ENCODE measurements at regions not wholly inside any gene's neighbourhood (a gene's known extent, or its start where the extent isn't known, plus 50 kb on each side); places are given as distances from the start of the nearest gene placed in this dataset.

- no peaks in the 10 kb centered on the region for H3F3A ChIP-seq (ENCODE audit: insufficient read depth, low read length, poor library complexity, severe bottlenecking)
- H3K27me3 ChIP-seq (ENCODE audit: insufficient read depth, low read depth, low read length): no peaks in the 10 kb centered on the region
- no peaks in the 10 kb centered on the region for H3K79me2 ChIP-seq (replicated peaks; ENCODE audit: insufficient read depth, low read length)
- no peak overlapping the region for H2AFZ ChIP-seq (ENCODE audit: low read depth, low read length)
- no peak for TF ChIP-seq EP300 (conservative IDR thresholded peaks at IDR 0.05; ENCODE audit: poor library complexity, severe bottlenecking)
- TF ChIP-seq POLR2AphosphoS5 (IDR thresholded peaks at IDR 0.05): no peak
- TF ChIP-seq REST (IDR thresholded peaks at IDR 0.05; ENCODE audit: borderline replicate concordance): no peak
- TF ChIP-seq EZH2 (IDR thresholded peaks at IDR 0.05; ENCODE audit: borderline replicate concordance, insufficient read depth, low read length, poor library complexity, severe bottlenecking): no peak
- no peak for TF ChIP-seq SMC3 (conservative IDR thresholded peaks at IDR 0.05; ENCODE audit: poor library complexity)
- TF ChIP-seq RAD21 (conservative IDR thresholded peaks at IDR 0.05): no peak
- TF ChIP-seq MXI1 (conservative IDR thresholded peaks at IDR 0.05; ENCODE audit: poor library complexity, severe bottlenecking): no peak
- TF ChIP-seq CTCF (IDR thresholded peaks at IDR 0.05; ENCODE audit: poor library complexity, severe bottlenecking): no peak
- no peak for TF ChIP-seq TAF1 (IDR thresholded peaks at IDR 0.05; ENCODE audit: low read depth)
- no peak overlapping the region for H3K4me2 ChIP-seq (ENCODE audit: low read length)
- H3K9me3 ChIP-seq (ENCODE audit: low read length): no peaks in the 10 kb centered on the region
- H4K20me1 ChIP-seq (ENCODE audit: insufficient read depth): no peaks in the 10 kb centered on the region
- H3K36me3 ChIP-seq (ENCODE audit: insufficient read depth, low read length): no peaks in the 10 kb centered on the region
- H3K9ac ChIP-seq (ENCODE audit: low read length): no peak overlapping the region
- no peak overlapping the region for H3K27ac ChIP-seq (ENCODE audit: low read length)
- H3K9me2 ChIP-seq (ENCODE audit: insufficient read depth, low read length): no peaks in the 10 kb centered on the region
- H3K4me3 ChIP-seq (ENCODE audit: low read length): no peak overlapping the region
These were observed 1242.2 kb upstream of the TMEM132C start for GRCh38 chr12:127024791-127025190.

DNA sequence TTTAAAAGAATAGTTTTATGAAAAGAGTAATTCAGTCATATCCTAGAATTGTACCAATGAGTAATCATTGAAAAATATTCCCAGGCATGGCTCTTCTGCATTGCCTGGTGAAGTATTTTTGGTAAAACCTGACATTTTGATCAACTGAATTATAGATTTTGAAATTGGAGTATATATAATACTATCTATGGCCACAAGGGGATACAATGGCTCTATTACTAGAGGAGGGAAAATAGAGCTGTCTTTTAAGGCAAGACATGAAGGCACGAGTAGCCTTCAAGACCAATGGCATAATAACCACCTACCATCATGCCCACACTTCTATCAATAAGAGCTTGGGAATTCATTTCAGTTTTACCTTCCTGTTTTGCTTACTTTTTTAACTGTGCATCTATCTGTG lies 1241.4 kb upstream of the TMEM132C start:
- Histone ChIP-seq H3K27ac (ENCODE audit: low read length) (no peak overlapping the region), H3K79me2 (replicated peaks; ENCODE audit: insufficient read depth, low read length) (no peaks in the 10 kb centered on the region), H3K4me3 (ENCODE audit: low read length) (no peak overlapping the region), H3K9me3 (ENCODE audit: low read length) (no peaks in the 10 kb centered on the region), H3K27me3 (ENCODE audit: insufficient read depth, low read depth, low read length) (no peaks in the 10 kb centered on the region), H2AFZ (ENCODE audit: low read depth, low read length) (no peak overlapping the region), H3F3A (ENCODE audit: insufficient read depth, low read length, poor library complexity, severe bottlenecking) (no peaks in the 10 kb centered on the region), H3K36me3 (ENCODE audit: insufficient read depth, low read length) (no peaks in the 10 kb centered on the region), H3K9me2 (ENCODE audit: insufficient read depth, low read length) (no peaks in the 10 kb centered on the region), H3K4me2 (ENCODE audit: low read length) (no peak overlapping the region), H3K9ac (ENCODE audit: low read length) (no peak overlapping the region), H4K20me1 (ENCODE audit: insufficient read depth) (no peaks in the 10 kb centered on the region)
- TF ChIP-seq EZH2 (IDR thresholded peaks at IDR 0.05; ENCODE audit: borderline replicate concordance, insufficient read depth, low read length, poor library complexity, severe bottlenecking) (no peak), TAF1 (IDR thresholded peaks at IDR 0.05; ENCODE audit: low read depth) (no peak), MXI1 (conservative IDR thresholded peaks at IDR 0.05; ENCODE audit: poor library complexity, severe bottlenecking) (no peak), EP300 (conservative IDR thresholded peaks at IDR 0.05; ENCODE audit: poor library complexity, severe bottlenecking) (no peak), REST (IDR thresholded peaks at IDR 0.05; ENCODE audit: borderline replicate concordance) (no peak), SMC3 (conservative IDR thresholded peaks at IDR 0.05; ENCODE audit: poor library complexity) (no peak), POLR2AphosphoS5 (IDR thresholded peaks at IDR 0.05) (no peak), CTCF (IDR thresholded peaks at IDR 0.05; ENCODE audit: poor library complexity, severe bottlenecking) (no peak), RAD21 (conservative IDR thresholded peaks at IDR 0.05) (no peak)
